Mesenchymal stem cell (in vitro differentiated cells and primary cell): ENCODE measurements at regions not wholly inside any gene's neighbourhood (a gene's known extent, or its start where the extent isn't known, plus 50 kb on each side); places are given as distances from the start of the nearest gene placed in this dataset.
"Not testable (repeated sequence)": the region's sequence is repeated elsewhere in the genome, so short reads cannot be mapped to it uniquely, and the experiment has no call there.

Experiments used
- DNase-seq: peaks from one replicate; pipeline ENCODE4 v3.0.0-alpha.2; 2013
- H2AFZ ChIP-seq: one replicate; pipeline ENCODE4 v1.6.1; 2013; ENCODE audit warnings: low read depth, mild to moderate bottlenecking, control low read depth, inconsistent platforms, low read length, moderate library complexity
- H2AK5ac ChIP-seq: 2 replicates; pipeline ENCODE4 v1.6.1; 2013; ENCODE audit warnings: low read length, moderate library complexity, mild to moderate bottlenecking, inconsistent platforms; ENCODE audit not compliant: severe bottlenecking
- H2BK120ac ChIP-seq: one replicate; pipeline ENCODE4 v1.6.1; 2013; ENCODE audit warnings: low read depth, mild to moderate bottlenecking, inconsistent platforms, low read length, moderate library complexity
- H2BK12ac ChIP-seq, 2 experiments: one replicate each; pipeline ENCODE4 v1.6.1; 2013; ENCODE audit warnings: inconsistent platforms in 2 of 2, low read length in 2 of 2, mild to moderate bottlenecking in 2 of 2, moderate library complexity in 2 of 2, control low read depth in 1 of 2
- H2BK15ac ChIP-seq: one replicate; pipeline ENCODE4 v1.6.1; 2013; ENCODE audit warnings: mild to moderate bottlenecking, low read depth, inconsistent platforms; ENCODE audit not compliant: poor library complexity, severe bottlenecking
- H2BK5ac ChIP-seq: 2 replicates; pipeline ENCODE4 v1.6.1; 2013; ENCODE audit warnings: low read depth, mild to moderate bottlenecking, low read length, control low read depth, inconsistent platforms; ENCODE audit not compliant: poor library complexity, severe bottlenecking
- H3K14ac ChIP-seq, 2 experiments: one replicate each; pipeline ENCODE4 v1.6.1; 2013; ENCODE audit warnings: inconsistent platforms in 2 of 2, low read length in 2 of 2, control low read depth in 1 of 2, mild to moderate bottlenecking in 1 of 2, moderate library complexity in 1 of 2
- H3K18ac ChIP-seq, 2 experiments: one replicate each; pipeline ENCODE4 v1.6.1; 2013; ENCODE audit warnings: inconsistent platforms in 2 of 2, low read length in 2 of 2, control low read depth in 1 of 2, low read depth in 1 of 2, mild to moderate bottlenecking in 1 of 2
- H3K23ac ChIP-seq, 2 experiments: one replicate each; pipeline ENCODE4 v1.6.1; 2013; ENCODE audit warnings: inconsistent platforms in 2 of 2, low read length in 2 of 2, mild to moderate bottlenecking in 2 of 2, moderate library complexity in 2 of 2, control low read depth in 1 of 2
- H3K27ac ChIP-seq: 2 replicates; pipeline ENCODE4 v1.5.1; 2013; ENCODE audit warnings: mild to moderate bottlenecking, moderate library complexity, low read length, control low read depth, inconsistent platforms; ENCODE audit not compliant: poor library complexity, severe bottlenecking
- H3K27me3 ChIP-seq, 2 experiments: 2 replicates each; pipeline versions ENCODE4 v1.6.1 to v1.7.0; 2013; ENCODE audit warnings: low read length in 2 of 2, mild to moderate bottlenecking in 2 of 2, moderate library complexity in 2 of 2, control low read depth in 1 of 2, inconsistent platforms in 1 of 2; ENCODE audit not compliant: control insufficient read depth in 1 of 2, insufficient read depth in 1 of 2
- H3K36me3 ChIP-seq, 2 experiments: 2 replicates each; pipeline versions ENCODE4 v1.6.1 to v1.7.0; 2013; ENCODE audit warnings: low read length in 2 of 2, control low read depth in 1 of 2, inconsistent platforms in 1 of 2, low read depth in 1 of 2, mild to moderate bottlenecking in 1 of 2; ENCODE audit not compliant: insufficient read depth in 2 of 2, control insufficient read depth in 1 of 2
- H3K4ac ChIP-seq, 2 experiments: one replicate each; pipeline ENCODE4 v1.6.1; 2013; ENCODE audit warnings: inconsistent platforms in 2 of 2, low read length in 2 of 2, mild to moderate bottlenecking in 2 of 2, moderate library complexity in 2 of 2, control low read depth in 1 of 2, low read depth in 1 of 2
- H3K4me1 ChIP-seq: 2 replicates; pipeline ENCODE4 v1.6.1; 2013; ENCODE audit warnings: low read depth, low read length, control low read depth; ENCODE audit not compliant: control insufficient read depth, insufficient read depth
- H3K4me2 ChIP-seq: 2 replicates; pipeline ENCODE4 v1.6.1; 2013; ENCODE audit warnings: low read length, mild to moderate bottlenecking, inconsistent platforms; ENCODE audit not compliant: poor library complexity, severe bottlenecking
- H3K4me3 ChIP-seq, 2 experiments: 2 replicates each; pipeline versions ENCODE4 v1.5.1 to v1.7.0; 2013; ENCODE audit warnings: low read length in 2 of 2, mild to moderate bottlenecking in 2 of 2, control low read depth in 1 of 2, low read depth in 1 of 2; ENCODE audit not compliant: insufficient read depth in 1 of 2
- H3K79me1 ChIP-seq: replicated peaks from 2 replicates; pipeline ENCODE4 v1.6.1; 2013; ENCODE audit warnings: mild to moderate bottlenecking, control low read depth, low read length, inconsistent platforms; ENCODE audit not compliant: poor library complexity, severe bottlenecking
- H3K9ac ChIP-seq: 2 replicates; pipeline ENCODE4 v1.7.0; 2013; ENCODE audit warnings: mild to moderate bottlenecking, low read length, moderate library complexity
- H3K9me3 ChIP-seq: 2 replicates; pipeline ENCODE4 v1.7.0; 2013; ENCODE audit warnings: mild to moderate bottlenecking, low read length; ENCODE audit not compliant: control insufficient read depth
- H4K8ac ChIP-seq: one replicate; pipeline ENCODE4 v1.6.1; 2013; ENCODE audit warnings: inconsistent platforms, mild to moderate bottlenecking, low read length, moderate library complexity
- H4K91ac ChIP-seq: one replicate; pipeline ENCODE4 v1.6.1; 2013; ENCODE audit warnings: mild to moderate bottlenecking, low read length, inconsistent platforms
- whole genome bisulfite sequencing: methylation state at CpG from one replicate; pipeline ENCODE4 v1.1.7; 2013; ENCODE audit warnings: mixed read lengths; 5-methylcytosine and 5-hydroxymethylcytosine counted together

GRCh38 chr3:579529-579928 is 383.0 kb downstream of the CHL1 start:
- not testable (repeated sequence) for H3K4ac ChIP-seq, H3K27me3 ChIP-seq, H3K27ac ChIP-seq, DNase-seq, H4K8ac ChIP-seq, H3K4me2 ChIP-seq, H3K23ac ChIP-seq, H3K79me1 ChIP-seq, H3K9ac ChIP-seq, H2BK12ac ChIP-seq, H2AK5ac ChIP-seq, H3K36me3 ChIP-seq, H3K14ac ChIP-seq, H2BK120ac ChIP-seq, H2BK15ac ChIP-seq, H2BK5ac ChIP-seq, H3K4me1 ChIP-seq, H2AFZ ChIP-seq, H3K4me3 ChIP-seq, H4K91ac ChIP-seq, H3K18ac ChIP-seq, H3K9me3 ChIP-seq
- 50% methylated on average over 1 of the region's 2 CpGs for WGBS

- not testable (repeated sequence) for H3K27me3 ChIP-seq, H3K27ac ChIP-seq, H3K9ac ChIP-seq, H2BK15ac ChIP-seq, H4K8ac ChIP-seq, H2BK5ac ChIP-seq, H2BK12ac ChIP-seq, H3K18ac ChIP-seq, H3K36me3 ChIP-seq, H3K4ac ChIP-seq, H2BK120ac ChIP-seq, H3K4me3 ChIP-seq, H3K23ac ChIP-seq, H2AFZ ChIP-seq, H3K14ac ChIP-seq, H3K79me1 ChIP-seq, H3K4me2 ChIP-seq, H3K9me3 ChIP-seq, H4K91ac ChIP-seq, DNase-seq, H2AK5ac ChIP-seq, H3K4me1 ChIP-seq
Observed at GRCh38 chr3:589066-589465, 392.5 kb downstream of the CHL1 start.

- not testable (repeated sequence) for H3K4me3 ChIP-seq, H3K27me3 ChIP-seq, H2BK15ac ChIP-seq, DNase-seq, H4K8ac ChIP-seq, H2BK5ac ChIP-seq, H3K14ac ChIP-seq, H2BK120ac ChIP-seq, H3K4me2 ChIP-seq, H3K23ac ChIP-seq, H3K18ac ChIP-seq, H3K27ac ChIP-seq, H3K9ac ChIP-seq, H2BK12ac ChIP-seq, H2AK5ac ChIP-seq, H3K4me1 ChIP-seq, H3K79me1 ChIP-seq, H2AFZ ChIP-seq, H3K9me3 ChIP-seq, H3K36me3 ChIP-seq, H4K91ac ChIP-seq, H3K4ac ChIP-seq
- no CpG with 5 or more reads among the region's 2 CpGs for WGBS
Observed at GRCh38 chr3:597304-597703, 400.7 kb downstream of the CHL1 start.

GRCh38 chr3:597746-598145 is 401.2 kb downstream of the CHL1 start:
- not testable (repeated sequence) for H2BK15ac ChIP-seq, DNase-seq, H3K9ac ChIP-seq, H3K27ac ChIP-seq, H3K4me1 ChIP-seq, H4K8ac ChIP-seq, H3K9me3 ChIP-seq, H4K91ac ChIP-seq, H3K4ac ChIP-seq, H3K79me1 ChIP-seq, H3K36me3 ChIP-seq, H2BK120ac ChIP-seq, H2BK5ac ChIP-seq, H3K27me3 ChIP-seq, H2BK12ac ChIP-seq, H2AK5ac ChIP-seq, H3K23ac ChIP-seq, H3K14ac ChIP-seq, H2AFZ ChIP-seq, H3K4me3 ChIP-seq, H3K18ac ChIP-seq, H3K4me2 ChIP-seq
- no CpG with 5 or more reads among the region's 1 CpG for WGBS
